Trophoblast cell (in vitro differentiated cells and primary cell): ENCODE measurements at regions not wholly inside any gene's neighbourhood (a gene's known extent, or its start where the extent isn't known, plus 50 kb on each side); places are given as distances from the start of the nearest gene placed in this dataset.

ENCODE experiments used
- DNase-seq, 2 donors: peaks; one replicate each; pipeline ENCODE4 v3.0.0-alpha.2; 2016
- H2AFZ ChIP-seq: 2 replicates; pipeline ENCODE4 v1.6.1; 2013; ENCODE audit warnings: low read length, moderate library complexity, mild to moderate bottlenecking; ENCODE audit not compliant: insufficient read depth, poor library complexity
- H2AK5ac ChIP-seq: 2 replicates; pipeline ENCODE4 v1.6.1; 2013; ENCODE audit warnings: mild to moderate bottlenecking, low read length
- H2BK120ac ChIP-seq: 2 replicates; pipeline ENCODE4 v1.6.1; 2013; ENCODE audit warnings: low read length, mild to moderate bottlenecking, moderate library complexity; ENCODE audit not compliant: insufficient read depth, poor library complexity
- H2BK12ac ChIP-seq: 2 replicates; pipeline ENCODE4 v1.6.1; 2013; ENCODE audit warnings: mild to moderate bottlenecking, low read length, moderate library complexity
- H2BK5ac ChIP-seq: 2 replicates; pipeline ENCODE4 v1.6.1; 2013; ENCODE audit warnings: low read length, low read depth, moderate library complexity, mild to moderate bottlenecking; ENCODE audit not compliant: poor library complexity
- H3K14ac ChIP-seq: 2 replicates; pipeline ENCODE4 v1.6.1; 2013; ENCODE audit warnings: mild to moderate bottlenecking, low read length
- H3K18ac ChIP-seq: 2 replicates; pipeline ENCODE4 v1.6.1; 2013; ENCODE audit warnings: mild to moderate bottlenecking, low read length
- H3K23ac ChIP-seq: 2 replicates; pipeline ENCODE4 v1.6.1; 2013; ENCODE audit warnings: low read length
- H3K27ac ChIP-seq: 2 replicates; pipeline ENCODE4 v1.5.1; 2013; ENCODE audit warnings: low read depth, mild to moderate bottlenecking, inconsistent platforms, low read length, moderate library complexity
- H3K27me3 ChIP-seq: 2 replicates; pipeline ENCODE4 v1.6.1; 2013; ENCODE audit warnings: inconsistent platforms, mild to moderate bottlenecking, low read length, moderate library complexity; ENCODE audit not compliant: insufficient read depth
- H3K36me3 ChIP-seq, 2 experiments: 1 replicate in 1 of 2; 2 replicates in 1 of 2; pipeline ENCODE4 v1.6.1; 2013; ENCODE audit warnings: low read length in 2 of 2, mild to moderate bottlenecking in 2 of 2, moderate library complexity in 1 of 2; ENCODE audit not compliant: insufficient read depth in 2 of 2, control insufficient read depth in 1 of 2
- H3K4ac ChIP-seq: 2 replicates; pipeline ENCODE4 v1.6.1; 2013; ENCODE audit warnings: low read depth, mild to moderate bottlenecking, low read length, moderate library complexity
- H3K4me1 ChIP-seq, 2 experiments: 1 replicate in 1 of 2; 2 replicates in 1 of 2; pipeline ENCODE4 v1.6.1; 2013; ENCODE audit warnings: low read length in 2 of 2, mild to moderate bottlenecking in 2 of 2, moderate library complexity in 1 of 2; ENCODE audit not compliant: insufficient read depth in 2 of 2, control insufficient read depth in 1 of 2
- H3K4me2 ChIP-seq: 2 replicates; pipeline ENCODE4 v1.6.1; 2013; ENCODE audit warnings: inconsistent platforms, mild to moderate bottlenecking, low read length, moderate library complexity
- H3K4me3 ChIP-seq: 2 replicates; pipeline ENCODE4 v1.5.1; 2013; ENCODE audit warnings: mild to moderate bottlenecking, low read depth, low read length, inconsistent platforms
- H3K79me1 ChIP-seq: one replicate; pipeline ENCODE4 v1.6.1; 2013; ENCODE audit warnings: low read length
- H3K79me2 ChIP-seq: 2 replicates; pipeline ENCODE4 v1.6.1; 2013; ENCODE audit warnings: low read length, mild to moderate bottlenecking; ENCODE audit not compliant: control insufficient read depth, insufficient read depth, poor library complexity
- H3K9ac ChIP-seq: 2 replicates; pipeline ENCODE4 v1.6.1; 2013; ENCODE audit warnings: mild to moderate bottlenecking, low read length
- H3K9me3 ChIP-seq: 2 replicates; pipeline ENCODE4 v1.6.1; 2013; ENCODE audit warnings: low read depth, mild to moderate bottlenecking, control low read depth, inconsistent platforms, low read length; ENCODE audit not compliant: insufficient read depth
- H4K12ac ChIP-seq: 2 replicates; pipeline ENCODE4 v1.6.1; 2013; ENCODE audit warnings: low read depth, mild to moderate bottlenecking, low read length, moderate library complexity
- H4K8ac ChIP-seq: 2 replicates; pipeline ENCODE4 v1.6.1; 2013; ENCODE audit warnings: low read depth, mild to moderate bottlenecking, low read length, moderate library complexity
- H4K91ac ChIP-seq: one replicate; pipeline ENCODE4 v1.6.1; 2013; ENCODE audit warnings: low read depth, mild to moderate bottlenecking, low read length, moderate library complexity
- WGBS: extraction: QIAGEN DNeasy Blood & Tissue Kit; methylation state at CpG from one replicate; pipeline ENCODE4 v1.1.7; 2013; ENCODE audit warnings: missing lambda C conversion rate; ENCODE audit not compliant: insufficient read length, insufficient coverage; ENCODE audit errors: extremely low coverage; 5-methylcytosine and 5-hydroxymethylcytosine counted together

DNA sequence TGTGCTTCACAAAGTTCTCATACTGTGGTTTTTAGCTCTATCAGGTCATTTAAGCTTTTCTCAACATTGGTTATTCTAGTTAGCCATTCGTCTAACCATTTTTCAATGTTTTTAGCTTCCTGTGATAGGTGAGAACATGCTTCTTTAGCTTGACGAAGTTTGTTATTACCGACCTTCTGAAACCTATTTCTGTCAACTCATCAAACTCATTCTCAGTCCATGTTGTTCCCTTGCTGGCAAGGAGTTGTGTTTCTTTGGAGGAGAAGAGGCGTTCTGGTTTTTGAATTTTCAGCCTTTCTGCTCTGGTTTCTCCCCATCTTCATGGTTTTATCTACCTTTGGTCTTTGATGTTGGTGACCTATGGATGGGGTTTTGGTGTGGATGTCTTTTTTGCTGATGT, 120.9 kb downstream of the NFKBIZ start:
- H3K4ac ChIP-seq = no peak overlapping the region
- no peaks in the 10 kb centered on the region for H3K27me3 ChIP-seq
- no peaks in the 10 kb centered on the region for H3K36me3 ChIP-seq
- H3K23ac ChIP-seq = no peak overlapping the region
- no CpG with 5 or more reads among the region's 4 CpGs for WGBS
- H2BK5ac ChIP-seq = no peak overlapping the region
- no peaks in the 10 kb centered on the region for H3K79me1 ChIP-seq
- no peak overlapping the region for H3K18ac ChIP-seq
- H4K12ac ChIP-seq = no peak overlapping the region
- DNase-seq = no peak
- no peak overlapping the region for H3K4me2 ChIP-seq
- no peaks in the 10 kb centered on the region for H3K9me3 ChIP-seq
- no peak overlapping the region for H3K9ac ChIP-seq
- H3K4me3 ChIP-seq = no peak overlapping the region
- no peak overlapping the region for H2BK12ac ChIP-seq
- no peaks in the 10 kb centered on the region for H3K4me1 ChIP-seq
- no peak overlapping the region for H2AK5ac ChIP-seq
- H4K91ac ChIP-seq = no peak overlapping the region
- H3K27ac ChIP-seq = no peak overlapping the region
- no peaks in the 10 kb centered on the region for H3K79me2 ChIP-seq
- no peak overlapping the region for H3K14ac ChIP-seq
- H4K8ac ChIP-seq = no peak overlapping the region
- no peak overlapping the region for H2AFZ ChIP-seq
- no peak overlapping the region for H2BK120ac ChIP-seq

DNA sequence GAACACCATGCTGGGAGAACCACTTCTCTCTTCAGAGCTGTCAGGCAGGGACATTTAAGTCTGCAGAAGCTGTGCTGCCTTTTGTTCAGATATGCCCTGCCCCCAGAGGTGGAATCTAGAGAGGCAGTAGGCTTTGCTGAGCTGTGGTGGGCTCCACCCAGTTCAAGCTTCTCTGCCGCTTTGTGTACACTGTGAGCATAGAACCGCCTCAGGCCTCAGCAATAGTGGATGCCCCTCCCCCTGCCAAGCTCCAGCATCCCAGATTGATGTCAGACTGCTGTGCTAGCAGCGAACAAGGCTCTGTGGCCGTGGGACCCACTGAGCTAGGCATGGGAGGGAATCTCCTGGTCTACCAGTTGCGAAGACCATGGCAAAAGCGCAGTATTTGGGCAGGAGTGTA, 121.6 kb downstream of the NFKBIZ start:
- no peak overlapping the region for H2BK5ac ChIP-seq
- no peak overlapping the region for H2BK12ac ChIP-seq
- no peak overlapping the region for H4K12ac ChIP-seq
- H3K79me1 ChIP-seq = no peaks in the 10 kb centered on the region
- no peak overlapping the region for H4K91ac ChIP-seq
- no peaks in the 10 kb centered on the region for H3K79me2 ChIP-seq
- H3K23ac ChIP-seq = no peak overlapping the region
- no peaks in the 10 kb centered on the region for H3K27me3 ChIP-seq
- H3K36me3 ChIP-seq = no peaks in the 10 kb centered on the region
- WGBS = no CpG with 5 or more reads among the region's 6 CpGs
- H3K14ac ChIP-seq = no peak overlapping the region
- no peak overlapping the region for H3K4ac ChIP-seq
- no peaks in the 10 kb centered on the region for H3K4me1 ChIP-seq
- no peak overlapping the region for H3K18ac ChIP-seq
- no peak for DNase-seq
- H4K8ac ChIP-seq = no peak overlapping the region
- H3K27ac ChIP-seq = no peak overlapping the region
- H2AFZ ChIP-seq = no peak overlapping the region
- no peak overlapping the region for H3K4me3 ChIP-seq
- H2BK120ac ChIP-seq = no peak overlapping the region
- peak overlapping the region; percentile 2 for H3K9ac ChIP-seq
- no peaks in the 10 kb centered on the region for H3K9me3 ChIP-seq
- no peak overlapping the region for H3K4me2 ChIP-seq
- no peak overlapping the region for H2AK5ac ChIP-seq

DNA sequence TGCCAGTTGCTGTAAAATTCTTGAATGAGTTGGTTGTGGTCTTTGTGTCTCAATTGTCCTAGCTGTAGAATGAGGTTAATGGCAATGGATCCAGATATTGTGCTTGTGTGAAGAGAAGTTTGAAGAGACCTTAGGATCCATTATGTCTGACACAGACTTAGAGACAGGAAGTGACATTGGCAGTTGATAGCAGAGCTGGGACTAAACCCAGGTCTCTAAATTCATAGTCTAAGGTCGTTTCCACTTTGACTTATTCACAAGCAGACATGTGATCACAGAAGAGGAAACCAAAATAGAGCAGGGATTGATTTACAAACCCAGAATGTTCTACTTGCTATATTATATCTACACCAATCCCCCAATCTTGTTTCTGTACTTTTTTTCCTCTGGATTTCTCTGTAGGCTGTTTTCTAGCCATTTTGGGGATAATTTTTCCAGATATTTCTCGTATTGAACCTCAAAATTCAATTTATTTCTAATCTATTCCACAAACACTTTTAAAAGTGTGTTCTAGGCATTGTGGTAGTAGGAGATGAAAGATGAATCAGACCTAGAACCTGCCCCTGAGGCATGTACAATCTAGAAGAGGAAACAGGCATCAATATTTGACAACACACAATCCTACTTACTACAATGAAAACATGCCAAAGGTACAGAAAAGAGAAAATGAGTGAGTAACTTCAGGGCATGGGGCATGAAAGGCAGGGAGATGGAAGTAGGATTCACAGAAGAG, 123.3 kb downstream of the NFKBIZ start:
- Histone ChIP-seq H4K12ac (no peak overlapping the region), H3K9ac (no peak overlapping the region), H2BK12ac (no peak overlapping the region), H4K8ac (no peak overlapping the region), H2AK5ac (no peak overlapping the region), H3K4me2 (no peak overlapping the region), H3K79me1 (no peaks in the 10 kb centered on the region), H3K18ac (no peak overlapping the region), H3K27me3 (no peaks in the 10 kb centered on the region), H3K9me3 (no peaks in the 10 kb centered on the region), H3K27ac (no peak overlapping the region), H3K36me3 (no peaks in the 10 kb centered on the region), H3K23ac (no peak overlapping the region), H2BK120ac (no peak overlapping the region), H3K4ac (no peak overlapping the region), H3K14ac (no peak overlapping the region), H2BK5ac (no peak overlapping the region), H4K91ac (no peak overlapping the region), H2AFZ (no peak overlapping the region), H3K4me1 (no peaks in the 10 kb centered on the region), H3K79me2 (no peaks in the 10 kb centered on the region), H3K4me3 (no peak overlapping the region)
- WGBS = no CpG with 5 or more reads among the region's 2 CpGs
- no peak for DNase-seq

DNA sequence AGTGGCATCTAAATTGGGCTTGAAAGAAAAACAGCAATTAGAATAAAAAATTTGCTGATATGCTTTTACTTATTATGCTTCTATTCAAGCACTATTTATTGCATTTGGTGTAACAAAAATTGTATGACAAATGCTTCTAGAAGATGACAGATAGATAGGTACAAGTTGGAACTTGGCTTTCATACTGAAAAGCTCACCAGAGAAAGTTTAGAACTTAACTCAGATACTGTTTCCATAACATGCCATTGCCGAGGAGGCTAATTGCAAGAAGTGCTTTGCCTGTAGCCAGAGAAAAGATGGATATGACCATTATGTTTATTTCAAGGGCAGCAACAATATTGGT, 123.8 kb downstream of the NFKBIZ start:
- no peaks in the 10 kb centered on the region for H3K9me3 ChIP-seq
- no peaks in the 10 kb centered on the region for H3K27me3 ChIP-seq
- H3K9ac ChIP-seq = no peak overlapping the region
- no peak overlapping the region for H3K4ac ChIP-seq
- no peak overlapping the region for H3K18ac ChIP-seq
- no peak overlapping the region for H3K4me3 ChIP-seq
- H4K8ac ChIP-seq = no peak overlapping the region
- H2AFZ ChIP-seq = no peak overlapping the region
- H3K4me1 ChIP-seq = no peaks in the 10 kb centered on the region
- H4K91ac ChIP-seq = no peak overlapping the region
- no peak overlapping the region for H3K14ac ChIP-seq
- H3K79me2 ChIP-seq = no peaks in the 10 kb centered on the region
- DNase-seq = no peak
- no peak overlapping the region for H2BK5ac ChIP-seq
- WGBS = no CpG with 5 or more reads among the region's 1 CpG
- no peaks in the 10 kb centered on the region for H3K79me1 ChIP-seq
- H4K12ac ChIP-seq = no peak overlapping the region
- no peak overlapping the region for H3K23ac ChIP-seq
- H2BK120ac ChIP-seq = no peak overlapping the region
- no peak overlapping the region for H3K27ac ChIP-seq
- H3K36me3 ChIP-seq = no peaks in the 10 kb centered on the region
- H2AK5ac ChIP-seq = no peak overlapping the region
- no peak overlapping the region for H2BK12ac ChIP-seq
- no peak overlapping the region for H3K4me2 ChIP-seq
